ENCODE measurements at regions not wholly inside any gene's neighbourhood (a gene's known extent, or its start where the extent isn't known, plus 50 kb on each side); places are given as distances from the start of the nearest gene placed in this dataset.

GRCh38 chr14:82084813-82085212 is 551.2 kb upstream of the SEL1L start:
- no peak for TF ChIP-seq CTCF (IDR thresholded peaks at IDR 0.05)
- no peak for TF ChIP-seq POLR2A (IDR thresholded peaks at IDR 0.05)
